Ishikawa (cell line): ENCODE measurements at regions not wholly inside any gene's neighbourhood (a gene's known extent, or its start where the extent isn't known, plus 50 kb on each side); places are given as distances from the start of the nearest gene placed in this dataset.

Experiments
- CEBPB ChIP-seq: IDR thresholded peaks from 2 replicates; pipeline ENCODE4 v1.6.1; 2012
- CREB1 ChIP-seq: IDR thresholded peaks from 2 replicates; pipeline ENCODE4 v1.6.1; 2012; ENCODE audit warnings: low read depth
- EGR1 ChIP-seq: IDR thresholded peaks from 2 replicates; pipeline ENCODE4 v1.6.1; 2012
- EP300 ChIP-seq: IDR thresholded peaks from 2 replicates; pipeline ENCODE4 v1.6.1; 2012; ENCODE audit warnings: borderline replicate concordance
- FOXM1 ChIP-seq: IDR thresholded peaks from 2 replicates; pipeline ENCODE4 v1.6.1; 2012; ENCODE audit warnings: low read depth, borderline replicate concordance
- NFIC ChIP-seq: IDR thresholded peaks from 2 replicates; pipeline ENCODE4 v1.6.1; 2012
- RAD21 ChIP-seq: IDR thresholded peaks from 2 replicates; pipeline ENCODE4 v1.6.1; 2012; ENCODE audit warnings: low read depth
- REST ChIP-seq: IDR thresholded peaks from 2 replicates; pipeline ENCODE4 v1.6.1; 2012; ENCODE audit warnings: low read depth, mild to moderate bottlenecking
- TAF1 ChIP-seq: IDR thresholded peaks from 2 replicates; pipeline ENCODE4 v1.6.1; 2012; ENCODE audit warnings: low read depth, mild to moderate bottlenecking
- TCF12 ChIP-seq: IDR thresholded peaks from 2 replicates; pipeline ENCODE4 v1.6.1; 2012; ENCODE audit warnings: low read depth
- TEAD4 ChIP-seq: IDR thresholded peaks from 2 replicates; pipeline ENCODE4 v1.6.1; 2012
- YY1 ChIP-seq: IDR thresholded peaks from 2 replicates; pipeline ENCODE4 v1.6.1; 2012; ENCODE audit warnings: low read depth
- ZBTB7A ChIP-seq: IDR thresholded peaks from 2 replicates; pipeline ENCODE4 v1.6.1; 2012; ENCODE audit warnings: low read depth
- TF ChIP-seq, protein P1 (sequence below): IDR thresholded peaks from 2 replicates; pipeline ENCODE4 v1.6.1; 2012

- TF ChIP-seq CEBPB: no peak
- TF ChIP-seq REST: no peak
- TF ChIP-seq RAD21: no peak
- no peak for TF ChIP-seq FOXM1
- TF ChIP-seq TCF12: no peak
- TF ChIP-seq, protein P1, sequence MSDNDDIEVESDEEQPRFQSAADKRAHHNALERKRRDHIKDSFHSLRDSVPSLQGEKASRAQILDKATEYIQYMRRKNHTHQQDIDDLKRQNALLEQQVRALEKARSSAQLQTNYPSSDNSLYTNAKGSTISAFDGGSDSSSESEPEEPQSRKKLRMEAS: no peak
- TF ChIP-seq TAF1: no peak
- TF ChIP-seq YY1: no peak
- no peak for TF ChIP-seq TEAD4
- no peak for TF ChIP-seq ZBTB7A
- TF ChIP-seq EGR1: no peak
- TF ChIP-seq EP300: no peak
- TF ChIP-seq NFIC: no peak
- TF ChIP-seq CREB1: no peak
These were observed 199.3 kb downstream of the MEMO1 start for GRCh38 chr2:31811482-31811881.
